OCI-LY3 (cell line): ENCODE measurements at regions not wholly inside any gene's neighbourhood (a gene's known extent, or its start where the extent isn't known, plus 50 kb on each side); places are given as distances from the start of the nearest gene placed in this dataset.

Experiments used
- EZH2phosphoT487 ChIP-seq: fragments of 200-600 bp; shearing (Covaris generic); IDR thresholded peaks from 2 replicates; pipeline ENCODE4 v1.6.1; 2018; ENCODE audit warnings: antibody characterized with exemption, mixed run types, low read depth
- TF ChIP-seq, protein P1 (sequence below): fragments of 200-600, 300-600 bp; sonication (generic); IDR thresholded peaks from 2 replicates; pipeline ENCODE4 v1.5.1; 2014; ENCODE audit warnings: antibody characterized with exemption, low read length, low read depth

DNA sequence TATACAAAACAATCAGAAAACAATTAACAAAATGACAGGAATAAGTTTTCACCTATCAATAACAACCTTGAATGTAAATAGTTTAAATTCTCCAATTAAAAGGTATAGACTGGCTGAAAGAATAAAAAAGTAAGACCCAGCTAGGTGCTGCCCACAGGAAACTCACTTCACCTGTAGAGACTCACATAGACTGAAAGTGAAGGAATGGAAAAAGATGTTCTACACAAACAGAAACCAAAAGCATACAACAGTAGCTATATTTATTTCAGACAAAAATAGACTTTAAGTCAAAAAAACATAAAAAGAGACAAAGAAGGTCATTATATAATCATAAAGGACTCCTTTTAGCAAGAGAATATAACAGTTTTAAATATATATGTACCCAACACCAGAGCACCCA is 152.4 kb upstream of the PWP1 start:
- TF ChIP-seq, protein P1, sequence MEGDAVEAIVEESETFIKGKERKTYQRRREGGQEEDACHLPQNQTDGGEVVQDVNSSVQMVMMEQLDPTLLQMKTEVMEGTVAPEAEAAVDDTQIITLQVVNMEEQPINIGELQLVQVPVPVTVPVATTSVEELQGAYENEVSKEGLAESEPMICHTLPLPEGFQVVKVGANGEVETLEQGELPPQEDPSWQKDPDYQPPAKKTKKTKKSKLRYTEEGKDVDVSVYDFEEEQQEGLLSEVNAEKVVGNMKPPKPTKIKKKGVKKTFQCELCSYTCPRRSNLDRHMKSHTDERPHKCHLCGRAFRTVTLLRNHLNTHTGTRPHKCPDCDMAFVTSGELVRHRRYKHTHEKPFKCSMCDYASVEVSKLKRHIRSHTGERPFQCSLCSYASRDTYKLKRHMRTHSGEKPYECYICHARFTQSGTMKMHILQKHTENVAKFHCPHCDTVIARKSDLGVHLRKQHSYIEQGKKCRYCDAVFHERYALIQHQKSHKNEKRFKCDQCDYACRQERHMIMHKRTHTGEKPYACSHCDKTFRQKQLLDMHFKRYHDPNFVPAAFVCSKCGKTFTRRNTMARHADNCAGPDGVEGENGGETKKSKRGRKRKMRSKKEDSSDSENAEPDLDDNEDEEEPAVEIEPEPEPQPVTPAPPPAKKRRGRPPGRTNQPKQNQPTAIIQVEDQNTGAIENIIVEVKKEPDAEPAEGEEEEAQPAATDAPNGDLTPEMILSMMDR: no peak
- no peak for TF ChIP-seq EZH2phosphoT487
